ENCODE measurements at regions not wholly inside any gene's neighbourhood (a gene's known extent, or its start where the extent isn't known, plus 50 kb on each side); places are given as distances from the start of the nearest gene placed in this dataset.

GRCh38 chr2:6369266-6369665 is 496.4 kb downstream of the CMPK2 start:
- H3K27me3 ChIP-seq: no peaks in the 10 kb centered on the region

GRCh38 chr2:6370753-6371551 is 494.8 kb downstream of the CMPK2 start:
- no peak for DNase-seq (ENCODE audit: low spot score)
- peak overlapping the region; percentile 63 for H3K27ac ChIP-seq
- TF ChIP-seq EZH2 (IDR thresholded peaks at IDR 0.05; ENCODE audit: borderline replicate concordance) (no peak), CTCF (IDR thresholded peaks at IDR 0.05; ENCODE audit: poor library complexity) (no peak), EZH2phosphoT487 (IDR thresholded peaks at IDR 0.05; ENCODE audit: low read depth, severe bottlenecking, unreplicated experiment) (no peak)
- no peaks in the 10 kb centered on the region for H3K9me2 ChIP-seq (replicated peaks; ENCODE audit: insufficient read depth)
- H3K36me3 ChIP-seq (replicated peaks; ENCODE audit: insufficient read depth, low read depth): no peaks in the 10 kb centered on the region
- no peaks in the 10 kb centered on the region for H3K9me3 ChIP-seq (ENCODE audit: low read depth)
- H2AFZ ChIP-seq: no peak overlapping the region
- H3K4me1 ChIP-seq (ENCODE audit: insufficient read depth): peaks cover 10% of the 10 kb centered on the region
- no peaks in the 10 kb centered on the region for H3K79me2 ChIP-seq
- 72% methylated on average over 7 of the region's 7 CpGs for WGBS (ENCODE audit: low lambda C conversion rate, missing lambda C conversion rate)
- H3K4me2 ChIP-seq: no peak overlapping the region
- H3K4me3 ChIP-seq: no peak overlapping the region
- H3K27me3 ChIP-seq: no peaks in the 10 kb centered on the region
- no peaks in the 10 kb centered on the region for H4K20me1 ChIP-seq (ENCODE audit: insufficient read depth, poor library complexity, severe bottlenecking)

More at GRCh38 chr2:6369266-6369665, 496.4 kb downstream of the CMPK2 start:
- H3K9me2 ChIP-seq (replicated peaks; ENCODE audit: insufficient read depth): no peaks in the 10 kb centered on the region
- H3K4me1 ChIP-seq (ENCODE audit: insufficient read depth): peaks cover 10% of the 10 kb centered on the region
- no peaks in the 10 kb centered on the region for H3K36me3 ChIP-seq (replicated peaks; ENCODE audit: insufficient read depth, low read depth)
- no peaks in the 10 kb centered on the region for H3K9me3 ChIP-seq (ENCODE audit: low read depth)
- WGBS (ENCODE audit: low lambda C conversion rate, missing lambda C conversion rate): 94% methylated on average over 3 of the region's 3 CpGs
- H3K4me2 ChIP-seq: no peak overlapping the region
- no peaks in the 10 kb centered on the region for H3K79me2 ChIP-seq
- no peak overlapping the region for H2AFZ ChIP-seq
- no peaks in the 10 kb centered on the region for H4K20me1 ChIP-seq (ENCODE audit: insufficient read depth, poor library complexity, severe bottlenecking)
- no peak for DNase-seq (ENCODE audit: low spot score)
- H3K27ac ChIP-seq: no peak overlapping the region
- TF ChIP-seq EZH2phosphoT487 (IDR thresholded peaks at IDR 0.05; ENCODE audit: low read depth, severe bottlenecking, unreplicated experiment) (no peak), CTCF (IDR thresholded peaks at IDR 0.05; ENCODE audit: poor library complexity) (no peak), EZH2 (IDR thresholded peaks at IDR 0.05; ENCODE audit: borderline replicate concordance) (no peak)
- H3K4me3 ChIP-seq: no peak overlapping the region

- H3K27ac ChIP-seq: peak overlapping the region; percentile 63
- no peaks in the 10 kb centered on the region for H3K9me3 ChIP-seq (ENCODE audit: low read depth)
Measured at GRCh38 chr2:6372317-6372901, 493.3 kb downstream of the CMPK2 start.

More at GRCh38 chr2:6372317-6372901, 493.3 kb downstream of the CMPK2 start:
- no peaks in the 10 kb centered on the region for H3K36me3 ChIP-seq (replicated peaks; ENCODE audit: insufficient read depth, low read depth)
- TF ChIP-seq EZH2phosphoT487 (IDR thresholded peaks at IDR 0.05; ENCODE audit: low read depth, severe bottlenecking, unreplicated experiment) (no peak), CTCF (IDR thresholded peaks at IDR 0.05; ENCODE audit: poor library complexity) (no peak), EZH2 (IDR thresholded peaks at IDR 0.05; ENCODE audit: borderline replicate concordance) (no peak)
- peaks cover 10% of the 10 kb centered on the region for H3K4me1 ChIP-seq (ENCODE audit: insufficient read depth)
- no peak overlapping the region for H2AFZ ChIP-seq
- no peaks in the 10 kb centered on the region for H3K27me3 ChIP-seq
- peak; percentile 77 for DNase-seq (ENCODE audit: low spot score)
- peak overlapping the region; percentile 7 for H3K4me2 ChIP-seq
- WGBS (ENCODE audit: low lambda C conversion rate, missing lambda C conversion rate): 39% methylated on average over 3 of the region's 3 CpGs
- H3K79me2 ChIP-seq: no peaks in the 10 kb centered on the region
- H3K9me2 ChIP-seq (replicated peaks; ENCODE audit: insufficient read depth): no peaks in the 10 kb centered on the region
- H3K4me3 ChIP-seq: no peak overlapping the region
- H4K20me1 ChIP-seq (ENCODE audit: insufficient read depth, poor library complexity, severe bottlenecking): no peaks in the 10 kb centered on the region

Measured in hepatocyte (in vitro differentiated cells).